ENCODE measurements at regions not wholly inside any gene's neighbourhood (a gene's known extent, or its start where the extent isn't known, plus 50 kb on each side); places are given as distances from the start of the nearest gene placed in this dataset.

DNA sequence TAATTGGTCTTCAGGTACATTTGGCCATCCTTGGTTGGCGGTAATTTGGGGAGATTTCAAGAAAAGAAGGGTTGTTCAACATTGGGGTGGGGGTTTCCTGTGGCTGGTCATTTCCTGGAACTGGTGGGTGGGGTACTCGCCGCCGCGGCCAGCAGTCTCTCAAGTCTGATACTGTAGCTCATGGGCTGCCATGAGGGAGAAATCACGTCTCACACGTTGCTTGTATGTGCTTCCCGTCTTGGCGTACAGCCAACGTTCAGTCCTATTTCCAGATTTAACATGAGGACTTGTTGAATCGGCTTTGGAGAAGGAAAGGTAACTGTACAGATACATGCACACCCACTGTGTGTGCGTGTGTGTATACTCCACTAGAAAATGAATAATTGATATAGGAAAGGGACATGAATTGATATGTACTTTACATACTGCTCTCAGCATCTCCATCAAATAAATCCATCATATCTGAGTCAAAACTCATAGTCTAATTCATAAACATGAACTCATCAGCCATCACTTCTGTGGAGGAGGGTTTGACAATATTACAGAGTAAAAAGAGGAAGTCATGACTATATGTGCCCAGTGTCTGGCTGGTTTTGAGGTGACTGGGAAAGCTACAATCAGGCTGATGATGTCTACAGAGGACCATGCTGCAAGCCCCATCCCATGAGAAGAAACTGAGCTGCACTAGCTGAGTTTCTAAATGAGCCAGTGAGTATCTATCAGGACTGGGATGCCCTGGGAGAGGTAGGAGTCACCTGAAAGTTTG lies 418.1 kb downstream of the TSHZ3 start:
- H3K4me1 Mint-ChIP-seq = no peaks in the 10 kb centered on the region
- no peak for ATAC-seq (ENCODE audit: low read depth in 2 of 2)
- DNase-seq = no peak
- no peaks in the 10 kb centered on the region for H3K4me1 ChIP-seq (ENCODE audit: control insufficient read depth, insufficient read depth, low read length, poor library complexity, severe bottlenecking)
- no peak overlapping the region for H3K27ac ChIP-seq (ENCODE audit: insufficient read depth, low read length, poor library complexity, severe bottlenecking)
- no peak overlapping the region for H3K4me3 Mint-ChIP-seq
- no peaks in the 10 kb centered on the region for H3K36me3 ChIP-seq (ENCODE audit: control insufficient read depth, insufficient read depth, low read length)
- no peaks in the 10 kb centered on the region for H3K27me3 Mint-ChIP-seq
- H3K27ac Mint-ChIP-seq = no peak overlapping the region
- no peak overlapping the region for H3K4me3 ChIP-seq (ENCODE audit: low read depth, low read length)
- H3K36me3 Mint-ChIP-seq = no peaks in the 10 kb centered on the region
- no peaks in the 10 kb centered on the region for H3K27me3 ChIP-seq (ENCODE audit: control insufficient read depth, insufficient read depth, low read length)
- H3K9me3 ChIP-seq (ENCODE audit: control insufficient read depth in 2 of 2, low read length in 2 of 2) = no peaks in the 10 kb centered on the region
- H3K9me3 Mint-ChIP-seq = peaks cover 0 to 8% (median 2%) of the 10 kb centered on the region in 7 donors

DNA sequence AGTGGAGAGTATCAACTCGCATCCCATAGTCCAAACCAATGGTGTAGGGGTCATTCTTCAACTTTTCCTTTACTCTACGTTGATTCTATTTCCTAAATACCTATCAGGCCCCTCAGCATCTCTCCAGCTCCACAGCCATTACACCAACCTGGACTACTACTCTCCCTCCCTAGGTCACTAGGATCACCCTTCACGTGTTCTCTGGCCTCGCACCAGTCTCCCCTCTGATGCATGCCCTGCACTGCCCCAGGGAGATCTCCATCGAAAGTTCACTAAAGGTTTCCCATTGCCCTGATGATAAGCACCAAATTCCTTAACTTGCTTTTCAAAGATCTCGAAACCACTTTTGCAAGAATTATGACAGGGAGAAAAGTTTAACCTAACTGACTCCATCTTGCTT lies 421.5 kb downstream of the TSHZ3 start:
- no peak for DNase-seq
- no peaks in the 10 kb centered on the region for H3K9me3 ChIP-seq (ENCODE audit: control insufficient read depth in 2 of 2, low read length in 2 of 2)
- H3K4me1 ChIP-seq (ENCODE audit: control insufficient read depth, insufficient read depth, low read length, poor library complexity, severe bottlenecking) = no peaks in the 10 kb centered on the region
- no peaks in the 10 kb centered on the region for H3K36me3 Mint-ChIP-seq
- H3K4me3 ChIP-seq (ENCODE audit: low read depth, low read length) = no peak overlapping the region
- H3K27ac Mint-ChIP-seq = peak overlapping the region in 1 of 3 donors; percentile 54
- no peak overlapping the region for H3K4me3 Mint-ChIP-seq
- no peak overlapping the region for H3K27ac ChIP-seq (ENCODE audit: insufficient read depth, low read length, poor library complexity, severe bottlenecking)
- H3K27me3 ChIP-seq (ENCODE audit: control insufficient read depth, insufficient read depth, low read length) = no peaks in the 10 kb centered on the region
- H3K9me3 Mint-ChIP-seq = peaks cover 0 to 8% (median 2%) of the 10 kb centered on the region in 7 donors
- ATAC-seq (ENCODE audit: low read depth in 2 of 2) = no peak
- H3K4me1 Mint-ChIP-seq = no peaks in the 10 kb centered on the region
- no peaks in the 10 kb centered on the region for H3K27me3 Mint-ChIP-seq
- H3K36me3 ChIP-seq (ENCODE audit: control insufficient read depth, insufficient read depth, low read length) = no peaks in the 10 kb centered on the region

DNA sequence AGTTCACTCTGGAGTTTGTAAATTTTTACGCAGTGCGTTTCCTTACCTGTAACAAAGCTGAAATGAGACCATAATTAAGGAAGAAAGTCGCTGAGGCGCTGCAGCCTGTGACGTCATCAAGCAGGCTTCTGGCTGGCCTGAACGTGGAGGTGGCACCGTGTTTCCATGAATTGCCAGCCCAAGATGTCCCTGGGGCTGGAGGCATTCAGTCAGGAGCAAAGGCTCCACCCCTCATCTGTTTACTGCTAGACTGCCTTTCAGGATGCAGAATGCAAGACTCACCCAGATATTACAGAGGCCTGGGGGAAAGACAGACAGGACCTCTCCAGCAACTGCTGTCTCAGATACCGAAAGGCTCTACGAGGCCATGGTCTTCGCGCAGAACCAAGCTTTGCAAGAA lies 424.6 kb downstream of the TSHZ3 start:
- H3K4me1 Mint-ChIP-seq = no peaks in the 10 kb centered on the region

DNA sequence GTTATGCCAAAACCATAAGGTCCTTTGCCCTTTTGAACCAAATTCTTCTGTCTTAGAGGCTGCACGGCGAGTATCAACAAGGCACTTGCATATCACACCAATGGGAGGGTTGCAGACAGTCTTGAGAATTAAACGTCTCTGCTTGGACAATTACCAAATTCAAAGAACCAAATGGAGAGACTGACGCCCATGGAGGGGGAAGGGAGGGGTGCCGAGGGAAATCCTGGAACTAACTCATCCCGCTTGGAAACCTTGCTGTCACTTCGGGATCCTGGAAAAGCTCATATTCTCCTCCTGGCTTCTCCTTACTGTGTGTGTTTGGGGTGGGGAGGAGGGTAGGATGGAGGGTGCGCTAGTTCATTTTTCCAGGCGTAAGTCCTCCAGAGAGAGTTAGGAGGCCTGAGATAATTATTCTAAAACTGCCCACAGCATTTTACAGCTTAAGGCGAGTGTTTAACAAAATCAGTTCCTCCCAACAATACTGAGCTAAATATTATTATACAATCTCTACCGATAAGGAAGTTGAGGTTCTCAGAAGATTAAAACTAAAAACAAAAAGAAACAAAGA lies 425.1 kb downstream of the TSHZ3 start:
- DNase-seq = no peak
- Histone ChIP-seq H3K4me1 (ENCODE audit: control insufficient read depth, insufficient read depth, low read length, poor library complexity, severe bottlenecking) (no peaks in the 10 kb centered on the region), H3K4me3 (ENCODE audit: low read depth, low read length) (no peak overlapping the region), H3K9me3 (ENCODE audit: control insufficient read depth in 2 of 2, low read length in 2 of 2) (no peaks in the 10 kb centered on the region), H3K27me3 (ENCODE audit: control insufficient read depth, insufficient read depth, low read length) (no peaks in the 10 kb centered on the region), H3K27ac (ENCODE audit: insufficient read depth, low read length, poor library complexity, severe bottlenecking) (no peak overlapping the region), H3K36me3 (ENCODE audit: control insufficient read depth, insufficient read depth, low read length) (no peaks in the 10 kb centered on the region)
- Mint-ChIP-seq H3K9me3 (peaks cover 0 to 8% (median 2%) of the 10 kb centered on the region in 7 donors), H3K4me3 (no peak overlapping the region), H3K36me3 (no peaks in the 10 kb centered on the region), H3K27ac (no peak overlapping the region), H3K27me3 (peaks cover 3% of the 10 kb centered on the region), H3K4me1 (no peaks in the 10 kb centered on the region)
- no peak for ATAC-seq (ENCODE audit: low read depth in 2 of 2)

More for the DNA sequence above, 424.6 kb downstream of the TSHZ3 start:
- no peaks in the 10 kb centered on the region for H3K9me3 ChIP-seq (ENCODE audit: control insufficient read depth in 2 of 2, low read length in 2 of 2)
- no peak for DNase-seq
- Mint-ChIP-seq H3K36me3 (no peaks in the 10 kb centered on the region), H3K9me3 (peaks cover 0 to 8% (median 2%) of the 10 kb centered on the region in 7 donors), H3K27me3 (no peaks in the 10 kb centered on the region), H3K4me3 (no peak overlapping the region), H3K27ac (no peak overlapping the region)
- no peaks in the 10 kb centered on the region for H3K36me3 ChIP-seq (ENCODE audit: control insufficient read depth, insufficient read depth, low read length)
- no peaks in the 10 kb centered on the region for H3K27me3 ChIP-seq (ENCODE audit: control insufficient read depth, insufficient read depth, low read length)
- H3K27ac ChIP-seq (ENCODE audit: insufficient read depth, low read length, poor library complexity, severe bottlenecking) = no peak overlapping the region
- ATAC-seq (ENCODE audit: low read depth in 2 of 2) = no peak
- H3K4me1 ChIP-seq (ENCODE audit: control insufficient read depth, insufficient read depth, low read length, poor library complexity, severe bottlenecking) = no peaks in the 10 kb centered on the region
- H3K4me3 ChIP-seq (ENCODE audit: low read depth, low read length) = no peak overlapping the region

DNA sequence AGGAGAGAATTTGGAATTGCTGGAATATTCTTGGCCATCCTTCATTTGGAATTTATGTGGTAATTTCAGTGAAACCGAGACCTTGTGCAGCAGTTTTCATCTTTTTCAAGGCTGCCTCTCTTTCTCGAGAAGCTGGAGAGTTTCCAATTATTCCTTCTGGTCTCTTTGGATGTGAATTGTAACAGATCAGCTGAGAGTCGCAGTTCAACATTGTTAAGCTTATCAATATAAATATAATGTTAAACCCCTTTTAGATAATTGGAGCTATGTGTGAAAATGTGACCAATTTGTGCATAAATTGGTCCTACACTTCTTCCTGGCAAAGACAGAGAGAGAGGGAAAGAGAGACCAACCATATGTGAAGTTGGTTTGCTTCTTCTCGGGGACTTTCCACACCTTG lies 425.6 kb downstream of the TSHZ3 start:
- Histone ChIP-seq H3K4me3 (ENCODE audit: low read depth, low read length) (no peak overlapping the region), H3K27me3 (ENCODE audit: control insufficient read depth, insufficient read depth, low read length) (no peaks in the 10 kb centered on the region), H3K9me3 (ENCODE audit: control insufficient read depth in 2 of 2, low read length in 2 of 2) (no peaks in the 10 kb centered on the region), H3K27ac (ENCODE audit: insufficient read depth, low read length, poor library complexity, severe bottlenecking) (no peak overlapping the region), H3K36me3 (ENCODE audit: control insufficient read depth, insufficient read depth, low read length) (no peaks in the 10 kb centered on the region), H3K4me1 (ENCODE audit: control insufficient read depth, insufficient read depth, low read length, poor library complexity, severe bottlenecking) (no peaks in the 10 kb centered on the region)
- DNase-seq (no peak), ATAC-seq (ENCODE audit: low read depth in 2 of 2) (no peak)
- no peak overlapping the region for H3K27ac Mint-ChIP-seq
- H3K4me3 Mint-ChIP-seq = no peak overlapping the region
- H3K27me3 Mint-ChIP-seq = peaks cover 5% of the 10 kb centered on the region
- peaks cover 0 to 8% (median 2%) of the 10 kb centered on the region in 7 donors for H3K9me3 Mint-ChIP-seq
- no peaks in the 10 kb centered on the region for H3K36me3 Mint-ChIP-seq
- no peaks in the 10 kb centered on the region for H3K4me1 Mint-ChIP-seq

DNA sequence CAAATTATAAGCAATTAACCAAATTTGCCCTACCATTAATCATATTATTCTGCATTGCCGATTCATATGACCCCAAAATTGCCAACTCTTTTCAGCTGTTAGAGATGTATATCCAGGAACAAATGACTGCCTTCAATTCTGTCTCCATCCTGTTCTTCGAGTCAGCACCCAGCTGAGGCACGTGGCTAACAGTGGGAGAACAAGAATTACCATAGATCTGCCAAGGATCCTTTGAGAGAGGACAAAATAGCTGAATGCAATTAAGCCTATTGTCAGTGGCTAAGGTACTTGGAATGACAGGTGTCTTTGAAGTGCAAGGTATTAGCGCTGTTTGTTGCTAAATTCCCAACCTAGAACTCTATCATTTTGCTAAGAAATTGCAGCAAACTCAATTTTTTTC lies 426.1 kb downstream of the TSHZ3 start:
- no peaks in the 10 kb centered on the region for H3K4me1 Mint-ChIP-seq
- Histone ChIP-seq H3K27me3 (ENCODE audit: control insufficient read depth, insufficient read depth, low read length) (no peaks in the 10 kb centered on the region), H3K9me3 (ENCODE audit: control insufficient read depth in 2 of 2, low read length in 2 of 2) (no peaks in the 10 kb centered on the region), H3K4me3 (ENCODE audit: low read depth, low read length) (no peak overlapping the region), H3K4me1 (ENCODE audit: control insufficient read depth, insufficient read depth, low read length, poor library complexity, severe bottlenecking) (no peaks in the 10 kb centered on the region), H3K36me3 (ENCODE audit: control insufficient read depth, insufficient read depth, low read length) (no peaks in the 10 kb centered on the region), H3K27ac (ENCODE audit: insufficient read depth, low read length, poor library complexity, severe bottlenecking) (no peak overlapping the region)
- no peak for DNase-seq
- no peak overlapping the region for H3K4me3 Mint-ChIP-seq
- peaks cover 0 to 4% (median 1%) of the 10 kb centered on the region in 7 donors for H3K9me3 Mint-ChIP-seq
- no peak for ATAC-seq (ENCODE audit: low read depth in 2 of 2)
- H3K27me3 Mint-ChIP-seq = peaks cover 5% of the 10 kb centered on the region
- no peak overlapping the region for H3K27ac Mint-ChIP-seq
- H3K36me3 Mint-ChIP-seq = no peaks in the 10 kb centered on the region

DNA sequence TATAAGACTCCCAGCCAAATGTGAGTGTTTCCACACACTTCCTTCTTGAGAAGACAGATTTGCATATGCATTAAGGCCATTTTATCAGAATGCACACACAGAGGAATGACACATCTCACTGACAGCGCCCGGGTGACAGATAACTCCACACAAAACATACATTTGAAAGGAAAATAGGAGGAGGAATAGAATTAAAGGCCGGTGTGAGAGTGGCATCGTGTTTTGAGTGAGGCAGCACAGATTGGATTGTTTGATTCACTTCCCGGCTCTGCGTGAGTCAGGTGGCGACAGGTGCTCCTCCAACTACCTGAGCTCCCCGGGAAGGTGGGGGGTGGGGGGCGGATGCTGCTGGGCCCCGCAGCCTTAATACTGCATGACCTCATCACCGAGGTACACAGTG lies 429.0 kb downstream of the TSHZ3 start:
- Mint-ChIP-seq H3K4me1 (no peaks in the 10 kb centered on the region), H3K27ac (no peak overlapping the region), H3K36me3 (no peaks in the 10 kb centered on the region), H3K4me3 (no peak overlapping the region), H3K9me3 (no peaks in the 10 kb centered on the region), H3K27me3 (peaks cover 5% of the 10 kb centered on the region)
- H3K4me3 ChIP-seq (ENCODE audit: low read depth, low read length) = no peak overlapping the region
- ATAC-seq (ENCODE audit: low read depth in 2 of 2) (no peak), DNase-seq (no peak)
- no peaks in the 10 kb centered on the region for H3K9me3 ChIP-seq (ENCODE audit: control insufficient read depth in 2 of 2, low read length in 2 of 2)
- H3K36me3 ChIP-seq (ENCODE audit: control insufficient read depth, insufficient read depth, low read length) = no peaks in the 10 kb centered on the region
- no peak overlapping the region for H3K27ac ChIP-seq (ENCODE audit: insufficient read depth, low read length, poor library complexity, severe bottlenecking)
- no peaks in the 10 kb centered on the region for H3K4me1 ChIP-seq (ENCODE audit: control insufficient read depth, insufficient read depth, low read length, poor library complexity, severe bottlenecking)
- no peaks in the 10 kb centered on the region for H3K27me3 ChIP-seq (ENCODE audit: control insufficient read depth, insufficient read depth, low read length)

DNA sequence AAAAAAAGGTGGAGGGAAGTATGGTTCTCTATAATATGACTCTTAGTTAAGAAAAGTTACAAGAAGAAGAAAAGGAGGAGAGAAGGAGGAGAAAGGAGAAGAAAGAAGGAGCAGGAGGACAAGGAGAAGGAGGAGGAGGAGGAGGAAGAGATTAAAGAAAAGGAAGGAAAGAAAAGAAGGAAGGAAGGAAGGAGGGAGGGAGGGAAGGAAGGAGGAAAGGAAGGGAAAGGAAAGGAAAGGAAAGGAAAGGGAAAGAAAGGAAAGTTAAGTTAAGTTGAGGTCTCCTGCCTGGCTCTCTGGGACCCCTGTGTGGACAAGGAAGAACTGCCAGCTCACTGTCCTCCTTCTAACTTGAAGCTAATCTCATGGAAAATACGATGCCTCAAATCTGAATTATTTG lies 429.5 kb downstream of the TSHZ3 start:
- Histone ChIP-seq H3K36me3 (ENCODE audit: control insufficient read depth, insufficient read depth, low read length) (no peaks in the 10 kb centered on the region), H3K4me3 (ENCODE audit: low read depth, low read length) (no peak overlapping the region), H3K9me3 (ENCODE audit: control insufficient read depth in 2 of 2, low read length in 2 of 2) (no peaks in the 10 kb centered on the region), H3K27ac (ENCODE audit: insufficient read depth, low read length, poor library complexity, severe bottlenecking) (no peak overlapping the region), H3K27me3 (ENCODE audit: control insufficient read depth, insufficient read depth, low read length) (no peaks in the 10 kb centered on the region), H3K4me1 (ENCODE audit: control insufficient read depth, insufficient read depth, low read length, poor library complexity, severe bottlenecking) (no peaks in the 10 kb centered on the region)
- H3K36me3 Mint-ChIP-seq = no peaks in the 10 kb centered on the region
- no peak overlapping the region for H3K4me3 Mint-ChIP-seq
- no peaks in the 10 kb centered on the region for H3K9me3 Mint-ChIP-seq
- ATAC-seq (ENCODE audit: low read depth in 2 of 2) (no peak), DNase-seq (no peak)
- H3K27me3 Mint-ChIP-seq = peaks cover 5% of the 10 kb centered on the region
- no peaks in the 10 kb centered on the region for H3K4me1 Mint-ChIP-seq
- H3K27ac Mint-ChIP-seq = no peak overlapping the region

Data from CD4-positive, CD25-positive, alpha-beta regulatory T cell (primary cell).